Endothelial cell (in vitro differentiated cells): ENCODE measurements at regions not wholly inside any gene's neighbourhood (a gene's known extent, or its start where the extent isn't known, plus 50 kb on each side); places are given as distances from the start of the nearest gene placed in this dataset.

Experiments used
- DNase-seq: peaks from one replicate; pipeline ENCODE4 v3.0.0; 2021; ENCODE audit warnings: low spot score
- H3K27ac Mint-ChIP-seq: one replicate; pipeline ENCODE4 v1.8.0; 2021; ENCODE audit warnings: mixed read lengths, inconsistent platforms; ENCODE audit not compliant: unreplicated experiment
- H3K27me3 Mint-ChIP-seq: one replicate; pipeline ENCODE4 v1.8.0; 2021; ENCODE audit warnings: mild to moderate bottlenecking, moderate library complexity, mixed read lengths, inconsistent platforms; ENCODE audit not compliant: unreplicated experiment
- H3K36me3 Mint-ChIP-seq: one replicate; pipeline ENCODE4 v1.8.0; 2021; ENCODE audit warnings: mild to moderate bottlenecking, low read depth, mixed read lengths, inconsistent platforms; ENCODE audit not compliant: unreplicated experiment
- H3K4me1 Mint-ChIP-seq: one replicate; pipeline ENCODE4 v1.8.0; 2021; ENCODE audit warnings: mild to moderate bottlenecking, mixed read lengths, inconsistent platforms; ENCODE audit not compliant: unreplicated experiment
- H3K4me3 Mint-ChIP-seq: one replicate; pipeline ENCODE4 v1.8.0; 2021; ENCODE audit warnings: mild to moderate bottlenecking, mixed read lengths, inconsistent platforms; ENCODE audit not compliant: unreplicated experiment
- H3K9me3 Mint-ChIP-seq: one replicate; pipeline ENCODE4 v1.8.0; 2021; ENCODE audit warnings: mixed read lengths, inconsistent platforms; ENCODE audit not compliant: unreplicated experiment
- CTCF ChIP-seq: fragments of 200-600 bp; sonication (generic); IDR thresholded peaks from one replicate; pipeline ENCODE4 v1.5.0; 2021; ENCODE audit warnings: antibody characterized with exemption; ENCODE audit not compliant: unreplicated experiment

GRCh38 chr2:44097322-44097907, 71.3 kb upstream of the PPM1B start:
- TF ChIP-seq CTCF, result no peak
- Mint-ChIP-seq H3K36me3 (no peaks in the 10 kb centered on the region), H3K4me3 (no peak overlapping the region)

GRCh38 chr2:44098050-44098449, 70.6 kb upstream of the PPM1B start:
- Mint-ChIP-seq H3K27ac (no peak overlapping the region), H3K4me3 (no peak overlapping the region), H3K36me3 (no peaks in the 10 kb centered on the region), H3K27me3 (peaks cover 2% of the 10 kb centered on the region), H3K4me1 (peaks cover 25% of the 10 kb centered on the region), H3K9me3 (no peaks in the 10 kb centered on the region)
- no peak for DNase-seq
- TF ChIP-seq CTCF, result no peak

More at GRCh38 chr2:44097322-44097907, 71.3 kb upstream of the PPM1B start:
- Mint-ChIP-seq H3K27me3 (peaks cover 1% of the 10 kb centered on the region), H3K4me1 (peaks cover 18% of the 10 kb centered on the region), H3K9me3 (no peaks in the 10 kb centered on the region), H3K27ac (no peak overlapping the region)
- DNase-seq, result no peak

GRCh38 chr2:44098891-44099290, 69.8 kb upstream of the PPM1B start:
- DNase-seq, result no peak
- Mint-ChIP-seq H3K27ac (no peak overlapping the region), H3K27me3 (peaks cover 2% of the 10 kb centered on the region), H3K36me3 (no peaks in the 10 kb centered on the region), H3K9me3 (no peaks in the 10 kb centered on the region), H3K4me3 (no peak overlapping the region), H3K4me1 (peaks cover 29% of the 10 kb centered on the region)
- TF ChIP-seq CTCF, result no peak

GRCh38 chr2:44100351-44100750, 68.3 kb upstream of the PPM1B start:
- Mint-ChIP-seq H3K27ac (peak overlapping the region; percentile 58), H3K36me3 (no peaks in the 10 kb centered on the region), H3K27me3 (peaks cover 2% of the 10 kb centered on the region), H3K4me3 (no peak overlapping the region), H3K9me3 (no peaks in the 10 kb centered on the region), H3K4me1 (peaks cover 29% of the 10 kb centered on the region)
- no peak for DNase-seq
- TF ChIP-seq CTCF, result no peak

GRCh38 chr2:44101246-44101645, 67.4 kb upstream of the PPM1B start:
- no peak for DNase-seq
- H3K36me3 Mint-ChIP-seq, result no peaks in the 10 kb centered on the region
- no peak overlapping the region for H3K27ac Mint-ChIP-seq
- H3K4me1 Mint-ChIP-seq, result peaks cover 29% of the 10 kb centered on the region
- no peak for TF ChIP-seq CTCF
- H3K4me3 Mint-ChIP-seq, result no peak overlapping the region
- peaks cover 2% of the 10 kb centered on the region for H3K27me3 Mint-ChIP-seq
- no peaks in the 10 kb centered on the region for H3K9me3 Mint-ChIP-seq
